Panc1 (cell line): ENCODE measurements at regions not wholly inside any gene's neighbourhood (a gene's known extent, or its start where the extent isn't known, plus 50 kb on each side); places are given as distances from the start of the nearest gene placed in this dataset.

Source experiments
- ATAC-seq: fragments of 200-7000 bp; cut with Tn5 transposase; 2 replicates; pipeline ENCODE4 v1.9.1; 2020; ENCODE audit warnings: mild to moderate bottlenecking, moderate library complexity
- BruUV-seq: library from RNA; stranded (reverse); fragments of 400-500 nt; replicated peaks from 2 replicates; lab custom pipeline; 2021; lab: Mats Ljungman, UMichigan
- CTCF ChIA-PET: fragments of 300-600 bp; sonication (Branson Sonifier 250); formaldehyde crosslinking; loops from one replicate; lab custom pipeline; 2022; ENCODE audit warnings: antibody characterized with exemption; lab: Charles Lee
- POLR2A ChIA-PET: fragments of 300-600 bp; sonication (Branson Sonifier 250); formaldehyde crosslinking; loops from one replicate; lab custom pipeline; 2022; ENCODE audit warnings: antibody characterized with exemption; lab: Charles Lee
- DNase-seq: peaks from one replicate; pipeline ENCODE4 v3.0.0-alpha.2; 2010; ENCODE audit warnings: low read depth, low spot score
- H3K27ac ChIP-seq: 2 replicates; pipeline ENCODE4 v1.5.1; 2011; ENCODE audit warnings: mild to moderate bottlenecking, low read length, inconsistent platforms
- H3K27me3 ChIP-seq: fragments of 200-500 bp; sonication (Bioruptor generic); 2 replicates; pipeline ENCODE4 v1.6.0; 2014; ENCODE audit warnings: low read length, inconsistent platforms; ENCODE audit not compliant: control insufficient read depth, insufficient read depth
- H3K36me3 ChIP-seq: fragments of 200-500 bp; sonication (Bioruptor generic); 2 replicates; pipeline ENCODE4 v1.5.1; 2014; ENCODE audit warnings: inconsistent platforms, mild to moderate bottlenecking, low read length, moderate library complexity; ENCODE audit not compliant: control insufficient read depth, insufficient read depth
- H3K4me1 ChIP-seq: 2 replicates; pipeline ENCODE4 v1.5.1; 2011; ENCODE audit warnings: inconsistent platforms, mild to moderate bottlenecking, low read length, moderate library complexity; ENCODE audit not compliant: control insufficient read depth, insufficient read depth
- H3K4me3 ChIP-seq, 2 experiments: 2 replicates each; pipeline ENCODE4 v1.5.1; 2011 to 2012; ENCODE audit warnings: low read depth in 2 of 2, low read length in 2 of 2, mild to moderate bottlenecking in 2 of 2, inconsistent platforms in 1 of 2, moderate library complexity in 1 of 2
- H3K9me3 ChIP-seq: fragments of 200-500 bp; sonication (Bioruptor generic); 2 replicates; pipeline ENCODE4 v1.5.1; 2014; ENCODE audit warnings: low read depth, mild to moderate bottlenecking, inconsistent platforms, low read length, moderate library complexity; ENCODE audit not compliant: control insufficient read depth, insufficient read depth
- POLR2AphosphoS5 ChIP-seq: IDR thresholded peaks from 2 replicates; pipeline ENCODE4 v1.6.1; 2012; ENCODE audit warnings: mild to moderate bottlenecking, low read depth, low read length, moderate library complexity
- SIN3A ChIP-seq: IDR thresholded peaks from 2 replicates; pipeline ENCODE4 v1.6.1; 2012; ENCODE audit warnings: low read depth, mild to moderate bottlenecking, low read length, moderate library complexity, borderline replicate concordance; ENCODE audit not compliant: insufficient read depth
- TCF7L2 ChIP-seq: IDR thresholded peaks from 2 replicates; pipeline ENCODE4 v1.6.1; 2011; ENCODE audit warnings: mild to moderate bottlenecking, low read depth, low read length, inconsistent platforms
- in situ Hi-C: cut with HindIII; loops from 2 replicates; pipeline ENCODE4 v1.10.0; 2016; ENCODE audit warnings: low sequenced_read_pairs, low pct_unique_long_range_greater_than_20kb
- intact Hi-C: fragments of 100-400 bp; cut with micrococcal nuclease; formaldehyde crosslinking; loops from one replicate; pipeline ENCODE4 v1.10.0; 2022; ENCODE audit not compliant: unreplicated experiment
- TF ChIP-seq, protein P1 (sequence below), 2 experiments: IDR thresholded peaks; 2 replicates each; pipeline ENCODE4 v1.6.1; 2011 to 2012; ENCODE audit warnings: low read depth in 2 of 2, control low read depth in 1 of 2, low read length in 1 of 2, mild to moderate bottlenecking in 1 of 2, moderate library complexity in 1 of 2; ENCODE audit not compliant: insufficient read depth in 1 of 2
- TF ChIP-seq, protein P2 (sequence below): fragments of 450-650 bp; IDR thresholded peaks from 2 replicates; pipeline ENCODE4 v1.5.1; 2017; ENCODE audit warnings: mild to moderate bottlenecking

DNA sequence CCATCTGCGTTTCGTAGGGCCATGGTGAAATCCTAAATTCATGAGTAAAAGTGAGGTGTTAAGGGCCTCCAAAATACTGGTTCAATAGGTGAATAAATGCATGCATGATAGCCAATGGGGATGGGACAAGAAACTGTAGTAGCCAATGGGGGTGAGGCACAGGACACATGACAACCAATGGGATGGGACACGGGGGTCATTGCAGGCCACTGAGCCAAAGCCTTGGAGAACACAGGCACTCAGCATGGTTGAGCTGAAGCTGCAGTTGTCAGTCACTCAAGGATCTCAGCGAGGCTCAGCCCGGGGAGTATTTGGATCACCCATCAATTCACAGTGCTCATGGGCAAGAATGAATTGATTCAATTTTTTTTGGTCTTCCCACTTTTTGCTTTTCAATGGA is 156.5 kb downstream of the ACTR3 start:
- H3K9me3 ChIP-seq = no peaks in the 10 kb centered on the region
- H3K4me1 ChIP-seq = no peaks in the 10 kb centered on the region
- no peaks in the 10 kb centered on the region for H3K27me3 ChIP-seq
- CTCF ChIA-PET = no interaction called here
- POLR2A ChIA-PET = no interaction called here
- intact Hi-C loops = no loop called here
- BruUV-seq = no TSS peak
- H3K27ac ChIP-seq = no peak overlapping the region
- TF ChIP-seq POLR2AphosphoS5 = no peak
- TF ChIP-seq, protein P1, sequence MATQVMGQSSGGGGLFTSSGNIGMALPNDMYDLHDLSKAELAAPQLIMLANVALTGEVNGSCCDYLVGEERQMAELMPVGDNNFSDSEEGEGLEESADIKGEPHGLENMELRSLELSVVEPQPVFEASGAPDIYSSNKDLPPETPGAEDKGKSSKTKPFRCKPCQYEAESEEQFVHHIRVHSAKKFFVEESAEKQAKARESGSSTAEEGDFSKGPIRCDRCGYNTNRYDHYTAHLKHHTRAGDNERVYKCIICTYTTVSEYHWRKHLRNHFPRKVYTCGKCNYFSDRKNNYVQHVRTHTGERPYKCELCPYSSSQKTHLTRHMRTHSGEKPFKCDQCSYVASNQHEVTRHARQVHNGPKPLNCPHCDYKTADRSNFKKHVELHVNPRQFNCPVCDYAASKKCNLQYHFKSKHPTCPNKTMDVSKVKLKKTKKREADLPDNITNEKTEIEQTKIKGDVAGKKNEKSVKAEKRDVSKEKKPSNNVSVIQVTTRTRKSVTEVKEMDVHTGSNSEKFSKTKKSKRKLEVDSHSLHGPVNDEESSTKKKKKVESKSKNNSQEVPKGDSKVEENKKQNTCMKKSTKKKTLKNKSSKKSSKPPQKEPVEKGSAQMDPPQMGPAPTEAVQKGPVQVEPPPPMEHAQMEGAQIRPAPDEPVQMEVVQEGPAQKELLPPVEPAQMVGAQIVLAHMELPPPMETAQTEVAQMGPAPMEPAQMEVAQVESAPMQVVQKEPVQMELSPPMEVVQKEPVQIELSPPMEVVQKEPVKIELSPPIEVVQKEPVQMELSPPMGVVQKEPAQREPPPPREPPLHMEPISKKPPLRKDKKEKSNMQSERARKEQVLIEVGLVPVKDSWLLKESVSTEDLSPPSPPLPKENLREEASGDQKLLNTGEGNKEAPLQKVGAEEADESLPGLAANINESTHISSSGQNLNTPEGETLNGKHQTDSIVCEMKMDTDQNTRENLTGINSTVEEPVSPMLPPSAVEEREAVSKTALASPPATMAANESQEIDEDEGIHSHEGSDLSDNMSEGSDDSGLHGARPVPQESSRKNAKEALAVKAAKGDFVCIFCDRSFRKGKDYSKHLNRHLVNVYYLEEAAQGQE (IDR thresholded peaks at IDR 0.05; ENCODE audit: insufficient read depth in 1 of 2, low read depth in 2 of 2, low read length in 1 of 2) = no peak
- TF ChIP-seq, protein P2, sequence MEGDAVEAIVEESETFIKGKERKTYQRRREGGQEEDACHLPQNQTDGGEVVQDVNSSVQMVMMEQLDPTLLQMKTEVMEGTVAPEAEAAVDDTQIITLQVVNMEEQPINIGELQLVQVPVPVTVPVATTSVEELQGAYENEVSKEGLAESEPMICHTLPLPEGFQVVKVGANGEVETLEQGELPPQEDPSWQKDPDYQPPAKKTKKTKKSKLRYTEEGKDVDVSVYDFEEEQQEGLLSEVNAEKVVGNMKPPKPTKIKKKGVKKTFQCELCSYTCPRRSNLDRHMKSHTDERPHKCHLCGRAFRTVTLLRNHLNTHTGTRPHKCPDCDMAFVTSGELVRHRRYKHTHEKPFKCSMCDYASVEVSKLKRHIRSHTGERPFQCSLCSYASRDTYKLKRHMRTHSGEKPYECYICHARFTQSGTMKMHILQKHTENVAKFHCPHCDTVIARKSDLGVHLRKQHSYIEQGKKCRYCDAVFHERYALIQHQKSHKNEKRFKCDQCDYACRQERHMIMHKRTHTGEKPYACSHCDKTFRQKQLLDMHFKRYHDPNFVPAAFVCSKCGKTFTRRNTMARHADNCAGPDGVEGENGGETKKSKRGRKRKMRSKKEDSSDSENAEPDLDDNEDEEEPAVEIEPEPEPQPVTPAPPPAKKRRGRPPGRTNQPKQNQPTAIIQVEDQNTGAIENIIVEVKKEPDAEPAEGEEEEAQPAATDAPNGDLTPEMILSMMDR = no peak
- no peak for TF ChIP-seq SIN3A
- TF ChIP-seq TCF7L2 = no peak
- no peak for ATAC-seq
- no peak overlapping the region for H3K4me3 ChIP-seq
- DNase-seq = no peak
- in situ Hi-C loops = no loop called here
- no peaks in the 10 kb centered on the region for H3K36me3 ChIP-seq

DNA sequence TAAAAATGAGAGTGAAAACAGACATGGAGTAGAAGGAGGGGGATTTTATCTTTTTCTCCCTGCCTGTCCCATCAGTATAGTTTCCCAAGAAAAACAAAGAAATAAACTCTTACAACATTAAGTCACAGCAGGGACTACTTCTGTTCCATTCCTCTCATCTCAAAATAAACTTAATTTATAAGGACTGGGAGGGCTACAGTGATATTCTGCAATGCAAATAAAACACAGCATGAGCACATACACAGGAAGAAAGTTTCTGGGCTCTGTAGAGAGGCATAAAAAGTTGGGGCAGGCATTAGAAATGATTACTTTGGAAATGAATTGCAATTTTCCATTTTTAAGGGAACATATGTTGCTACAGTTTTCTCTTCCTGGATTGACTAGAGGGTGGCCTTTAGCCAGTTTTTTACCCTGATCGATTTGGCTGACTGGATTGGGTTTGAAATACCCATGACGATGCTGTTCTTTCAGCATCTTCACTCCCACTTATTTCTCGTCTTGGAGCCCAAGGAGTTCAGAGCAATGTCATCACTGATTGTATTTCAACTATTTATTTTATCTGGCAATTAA is 157.1 kb downstream of the ACTR3 start:
- no peak for DNase-seq
- Histone ChIP-seq H3K36me3 (no peaks in the 10 kb centered on the region), H3K27ac (no peak overlapping the region), H3K4me1 (no peaks in the 10 kb centered on the region), H3K27me3 (no peaks in the 10 kb centered on the region; the same call in 1 of the 2 replicates), H3K9me3 (no peaks in the 10 kb centered on the region), H3K4me3 (no peak overlapping the region)
- intact Hi-C loops = no loop called here
- no TSS peak for BruUV-seq
- TF ChIP-seq TCF7L2 (no peak), SIN3A (no peak), POLR2AphosphoS5 (no peak)
- TF ChIP-seq, protein P2 = no peak
- TF ChIP-seq, protein P1 (IDR thresholded peaks at IDR 0.05; ENCODE audit: insufficient read depth in 1 of 2, low read depth in 2 of 2, low read length in 1 of 2) = no peak
- in situ Hi-C loops = no loop called here
- no peak for ATAC-seq
- CTCF ChIA-PET = no interaction called here
- POLR2A ChIA-PET = no interaction called here
